ENCODE measurements at regions not wholly inside any gene's neighbourhood (a gene's known extent, or its start where the extent isn't known, plus 50 kb on each side); places are given as distances from the start of the nearest gene placed in this dataset.

DNA sequence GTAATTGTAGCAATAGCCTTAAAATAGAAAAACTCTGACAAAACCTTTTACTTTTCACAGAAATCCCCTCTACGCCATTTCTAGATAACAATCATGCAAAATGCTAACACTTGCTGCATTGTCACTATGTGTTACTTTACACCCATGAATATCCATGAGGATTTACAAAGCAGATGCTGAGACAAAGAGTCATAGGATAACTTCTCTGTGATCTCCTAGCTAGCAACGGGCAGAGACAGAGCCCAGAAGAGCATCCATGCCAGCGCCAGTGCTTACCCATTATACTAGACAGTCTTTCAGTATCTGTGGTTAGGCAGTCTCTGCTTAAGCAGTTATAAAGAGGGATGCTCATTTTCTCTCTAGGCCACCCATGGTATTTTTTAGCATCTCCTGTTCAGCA, 474.1 kb downstream of the CAAP1 start:
- DNase-seq (ENCODE audit: low read depth), result no peak
- TF ChIP-seq, protein P1, sequence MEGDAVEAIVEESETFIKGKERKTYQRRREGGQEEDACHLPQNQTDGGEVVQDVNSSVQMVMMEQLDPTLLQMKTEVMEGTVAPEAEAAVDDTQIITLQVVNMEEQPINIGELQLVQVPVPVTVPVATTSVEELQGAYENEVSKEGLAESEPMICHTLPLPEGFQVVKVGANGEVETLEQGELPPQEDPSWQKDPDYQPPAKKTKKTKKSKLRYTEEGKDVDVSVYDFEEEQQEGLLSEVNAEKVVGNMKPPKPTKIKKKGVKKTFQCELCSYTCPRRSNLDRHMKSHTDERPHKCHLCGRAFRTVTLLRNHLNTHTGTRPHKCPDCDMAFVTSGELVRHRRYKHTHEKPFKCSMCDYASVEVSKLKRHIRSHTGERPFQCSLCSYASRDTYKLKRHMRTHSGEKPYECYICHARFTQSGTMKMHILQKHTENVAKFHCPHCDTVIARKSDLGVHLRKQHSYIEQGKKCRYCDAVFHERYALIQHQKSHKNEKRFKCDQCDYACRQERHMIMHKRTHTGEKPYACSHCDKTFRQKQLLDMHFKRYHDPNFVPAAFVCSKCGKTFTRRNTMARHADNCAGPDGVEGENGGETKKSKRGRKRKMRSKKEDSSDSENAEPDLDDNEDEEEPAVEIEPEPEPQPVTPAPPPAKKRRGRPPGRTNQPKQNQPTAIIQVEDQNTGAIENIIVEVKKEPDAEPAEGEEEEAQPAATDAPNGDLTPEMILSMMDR (conservative IDR thresholded peaks at IDR 0.05; ENCODE audit: low read depth, low read length), result no peak
- H3K4me3 ChIP-seq (ENCODE audit: low read depth, low read length), result no peak overlapping the region

- TF ChIP-seq, protein P1 (conservative IDR thresholded peaks at IDR 0.05; ENCODE audit: low read depth, low read length), result no peak
- DNase-seq (ENCODE audit: low read depth), result no peak
- H3K4me3 ChIP-seq (ENCODE audit: low read depth, low read length), result no peak overlapping the region
Observed at GRCh38 chr9:26415528-26415927, 477.1 kb downstream of the CAAP1 start.

DNA sequence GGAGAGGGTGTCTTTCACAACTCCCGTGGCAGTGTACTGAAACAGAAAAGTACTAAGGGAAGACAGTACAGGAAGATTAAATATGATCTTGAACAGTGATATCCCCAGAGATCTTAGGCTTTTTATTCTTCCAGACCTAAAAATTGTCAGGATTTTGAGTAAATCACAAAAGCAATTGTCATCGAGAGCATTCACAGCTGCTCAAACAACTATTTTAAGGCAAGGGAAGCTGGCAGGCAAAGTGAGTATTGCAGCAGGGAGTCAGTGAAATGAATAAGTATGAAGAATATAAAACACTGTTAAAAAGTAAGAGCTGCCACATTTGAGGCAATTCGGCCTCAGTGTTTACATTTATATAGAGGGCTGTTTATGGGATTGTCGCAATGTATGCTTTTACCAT, 479.0 kb downstream of the CAAP1 start:
- TF ChIP-seq, protein P1 (conservative IDR thresholded peaks at IDR 0.05; ENCODE audit: low read depth, low read length), result no peak
- DNase-seq (ENCODE audit: low read depth), result no peak
- no peak overlapping the region for H3K4me3 ChIP-seq (ENCODE audit: low read depth, low read length)

GRCh38 chr9:26412446-26412845, 480.2 kb downstream of the CAAP1 start:
- no peak overlapping the region for H3K4me3 ChIP-seq (ENCODE audit: low read depth, low read length)
- TF ChIP-seq, protein P1 (conservative IDR thresholded peaks at IDR 0.05; ENCODE audit: low read depth, low read length), result no peak
- no peak for DNase-seq (ENCODE audit: low read depth)

DNA sequence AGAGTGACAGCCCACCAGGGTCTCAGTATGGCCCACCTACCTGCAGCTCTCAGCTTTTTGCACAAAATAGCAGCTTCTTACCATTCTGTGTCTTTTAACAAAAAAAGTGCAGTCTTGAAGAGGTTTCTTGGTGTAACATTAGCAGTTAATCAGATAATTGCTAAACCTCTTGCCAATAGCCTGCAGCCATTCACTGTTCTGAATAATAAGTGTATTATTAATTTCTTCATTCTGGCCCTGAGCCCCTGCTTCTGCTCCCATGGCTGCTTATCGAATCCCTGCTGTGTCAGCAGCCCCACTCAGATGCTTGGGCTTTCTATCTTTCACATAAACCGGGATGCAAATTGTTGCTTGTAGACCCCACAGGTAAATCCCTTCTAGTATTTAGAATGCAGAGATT, 485.9 kb downstream of the CAAP1 start:
- TF ChIP-seq, protein P1 (conservative IDR thresholded peaks at IDR 0.05; ENCODE audit: low read depth, low read length), result no peak
- DNase-seq (ENCODE audit: low read depth), result no peak
- H3K4me3 ChIP-seq (ENCODE audit: low read depth, low read length), result no peak overlapping the region

DNA sequence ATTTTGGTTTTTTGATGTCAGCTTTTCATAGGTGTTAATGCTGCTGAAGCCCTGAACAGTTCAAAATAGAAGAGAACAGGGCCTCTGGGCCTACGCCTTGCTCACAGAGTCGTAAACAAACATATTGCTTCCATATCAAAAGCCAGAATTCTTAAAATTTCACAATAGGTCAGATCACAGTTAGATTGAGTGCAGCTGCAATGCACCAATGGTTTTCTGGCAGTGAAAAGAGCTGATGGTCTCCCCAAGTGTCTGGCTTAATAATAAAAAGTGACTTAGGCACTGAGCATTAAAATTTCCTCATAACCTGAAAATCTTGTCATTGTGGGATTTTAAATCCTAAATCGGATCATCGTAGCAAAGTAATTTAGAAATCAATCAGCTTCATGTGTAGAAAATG, 493.0 kb downstream of the CAAP1 start:
- H3K4me3 ChIP-seq (ENCODE audit: low read depth, low read length), result no peak overlapping the region
- DNase-seq (ENCODE audit: low read depth), result no peak
- TF ChIP-seq, protein P1 (conservative IDR thresholded peaks at IDR 0.05; ENCODE audit: low read depth, low read length), result no peak

- no peak for DNase-seq (ENCODE audit: low read depth)
- TF ChIP-seq, protein P1 (conservative IDR thresholded peaks at IDR 0.05; ENCODE audit: low read depth, low read length), result no peak
- H3K4me3 ChIP-seq (ENCODE audit: low read depth, low read length), result no peak overlapping the region
Observed at GRCh38 chr9:26394025-26394424, 498.6 kb downstream of the CAAP1 start.

Data from choroid plexus epithelial cell (primary cell).